ENCODE measurements at regions not wholly inside any gene's neighbourhood (a gene's known extent, or its start where the extent isn't known, plus 50 kb on each side); places are given as distances from the start of the nearest gene placed in this dataset.

DNA sequence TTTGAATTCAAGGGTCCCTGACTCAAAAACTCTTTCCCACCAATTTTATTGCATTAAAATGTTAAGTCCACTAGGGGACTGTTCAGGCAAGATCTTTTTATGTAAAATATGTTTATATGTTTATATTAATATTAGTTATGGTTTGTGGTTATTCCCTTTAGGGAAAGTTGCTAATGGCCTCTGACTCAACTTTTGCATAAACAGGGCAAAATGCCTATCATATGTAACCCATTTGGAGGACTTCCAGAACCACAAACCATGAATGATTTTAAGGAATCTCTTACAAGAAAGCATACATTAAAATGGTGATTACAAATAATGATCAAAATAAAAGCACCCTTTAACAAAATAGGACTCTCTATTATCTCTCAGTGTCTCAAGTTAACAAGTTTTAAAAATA, 1484.5 kb upstream of the ZEB2 start:
- TF ChIP-seq, protein P1, sequence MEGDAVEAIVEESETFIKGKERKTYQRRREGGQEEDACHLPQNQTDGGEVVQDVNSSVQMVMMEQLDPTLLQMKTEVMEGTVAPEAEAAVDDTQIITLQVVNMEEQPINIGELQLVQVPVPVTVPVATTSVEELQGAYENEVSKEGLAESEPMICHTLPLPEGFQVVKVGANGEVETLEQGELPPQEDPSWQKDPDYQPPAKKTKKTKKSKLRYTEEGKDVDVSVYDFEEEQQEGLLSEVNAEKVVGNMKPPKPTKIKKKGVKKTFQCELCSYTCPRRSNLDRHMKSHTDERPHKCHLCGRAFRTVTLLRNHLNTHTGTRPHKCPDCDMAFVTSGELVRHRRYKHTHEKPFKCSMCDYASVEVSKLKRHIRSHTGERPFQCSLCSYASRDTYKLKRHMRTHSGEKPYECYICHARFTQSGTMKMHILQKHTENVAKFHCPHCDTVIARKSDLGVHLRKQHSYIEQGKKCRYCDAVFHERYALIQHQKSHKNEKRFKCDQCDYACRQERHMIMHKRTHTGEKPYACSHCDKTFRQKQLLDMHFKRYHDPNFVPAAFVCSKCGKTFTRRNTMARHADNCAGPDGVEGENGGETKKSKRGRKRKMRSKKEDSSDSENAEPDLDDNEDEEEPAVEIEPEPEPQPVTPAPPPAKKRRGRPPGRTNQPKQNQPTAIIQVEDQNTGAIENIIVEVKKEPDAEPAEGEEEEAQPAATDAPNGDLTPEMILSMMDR (IDR thresholded peaks at IDR 0.05): no peak
- no peak for TF ChIP-seq POLR2A (IDR thresholded peaks at IDR 0.05)
- no peak overlapping the region for H3K27ac ChIP-seq
- no peaks in the 10 kb centered on the region for H3K36me3 ChIP-seq

DNA sequence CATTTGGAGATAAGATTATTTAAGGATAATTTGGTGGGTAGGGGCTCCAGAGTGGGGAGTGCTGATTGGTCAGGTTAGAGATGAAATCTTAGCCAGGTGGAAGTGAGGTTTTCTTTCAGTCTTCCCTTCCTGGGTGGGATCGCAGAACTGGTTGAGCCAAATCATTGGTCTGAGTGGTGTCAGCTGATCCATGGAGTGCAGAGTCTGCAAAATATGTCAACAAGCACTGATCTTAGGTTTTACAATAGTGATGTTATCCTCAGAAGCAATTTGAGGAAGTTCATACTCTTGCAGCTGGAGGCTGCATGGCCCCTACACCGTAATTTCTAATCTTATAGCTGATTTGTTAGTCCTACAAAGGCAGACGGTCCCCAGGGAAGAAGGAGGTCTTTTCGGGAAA, 1483.4 kb upstream of the ZEB2 start:
- H3K27ac ChIP-seq: no peak overlapping the region
- H3K9me3 ChIP-seq: no peaks in the 10 kb centered on the region
- H3K4me1 ChIP-seq: no peaks in the 10 kb centered on the region
- no peaks in the 10 kb centered on the region for H3K36me3 ChIP-seq
- H3K27me3 ChIP-seq: no peaks in the 10 kb centered on the region
- no peak for TF ChIP-seq POLR2A (IDR thresholded peaks at IDR 0.05)
- TF ChIP-seq, protein P1 (IDR thresholded peaks at IDR 0.05): no peak
- DNase-seq: no peak
- H3K4me3 ChIP-seq: no peak overlapping the region

More for the DNA sequence above, 1484.5 kb upstream of the ZEB2 start:
- Histone ChIP-seq H3K9me3 (no peaks in the 10 kb centered on the region), H3K4me3 (no peak overlapping the region), H3K27me3 (no peaks in the 10 kb centered on the region), H3K4me1 (no peaks in the 10 kb centered on the region)
- no peak for DNase-seq

DNA sequence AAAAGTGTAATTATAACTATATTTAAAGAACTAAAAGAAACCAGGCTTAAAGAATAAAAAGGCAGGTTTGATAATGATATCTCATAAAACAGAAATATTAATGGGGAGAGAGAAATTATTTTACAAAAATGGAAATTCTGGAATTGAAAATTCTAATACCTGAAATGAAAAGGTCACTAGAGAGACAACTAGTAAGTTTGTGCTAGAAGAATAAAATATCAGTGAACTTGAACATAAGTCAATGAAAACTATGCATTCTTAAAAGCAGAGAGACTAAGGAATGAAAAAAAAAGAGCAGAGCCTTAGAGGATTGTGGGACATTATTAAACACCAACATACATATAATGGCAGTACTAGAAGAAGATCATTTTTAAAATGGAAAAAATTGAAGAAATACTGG, 1475.0 kb upstream of the ZEB2 start:
- H3K9me3 ChIP-seq: peaks cover 0 to 7% (median 0%) of the 10 kb centered on the region in 4 donors

DNA sequence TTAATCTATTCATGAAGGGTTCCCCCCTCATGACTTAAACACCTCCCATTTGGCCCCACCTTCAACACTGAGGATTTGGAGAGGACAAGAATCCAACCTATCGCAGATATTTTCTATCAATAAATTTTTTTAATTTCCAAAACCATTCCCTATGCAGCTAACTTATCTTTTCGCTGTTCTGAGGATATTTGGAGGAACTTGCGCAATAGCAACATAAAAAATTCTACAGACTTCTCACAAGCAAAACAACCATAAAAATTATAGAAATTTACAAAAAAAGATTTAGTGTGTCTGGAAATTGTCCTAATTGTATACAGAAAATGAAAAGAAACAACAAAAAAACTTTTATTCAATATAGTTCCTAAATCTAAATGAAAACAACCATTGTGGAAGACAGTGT, 1472.7 kb upstream of the ZEB2 start:
- Histone ChIP-seq H3K36me3 (no peaks in the 10 kb centered on the region), H3K4me3 (no peak overlapping the region), H3K27me3 (no peaks in the 10 kb centered on the region), H3K9me3 (peaks cover 0 to 7% (median 0%) of the 10 kb centered on the region in 4 donors), H3K4me1 (no peaks in the 10 kb centered on the region), H3K27ac (no peak overlapping the region)
- TF ChIP-seq, protein P1 (IDR thresholded peaks at IDR 0.05): no peak
- no peak for TF ChIP-seq POLR2A (IDR thresholded peaks at IDR 0.05)
- no peak for DNase-seq

More for the DNA sequence above, 1475.0 kb upstream of the ZEB2 start:
- Histone ChIP-seq H3K4me1 (no peaks in the 10 kb centered on the region), H3K27ac (no peak overlapping the region), H3K36me3 (no peaks in the 10 kb centered on the region), H3K4me3 (no peak overlapping the region), H3K27me3 (no peaks in the 10 kb centered on the region)
- TF ChIP-seq, protein P1 (IDR thresholded peaks at IDR 0.05): no peak
- no peak for TF ChIP-seq POLR2A (IDR thresholded peaks at IDR 0.05)
- DNase-seq: no peak

DNA sequence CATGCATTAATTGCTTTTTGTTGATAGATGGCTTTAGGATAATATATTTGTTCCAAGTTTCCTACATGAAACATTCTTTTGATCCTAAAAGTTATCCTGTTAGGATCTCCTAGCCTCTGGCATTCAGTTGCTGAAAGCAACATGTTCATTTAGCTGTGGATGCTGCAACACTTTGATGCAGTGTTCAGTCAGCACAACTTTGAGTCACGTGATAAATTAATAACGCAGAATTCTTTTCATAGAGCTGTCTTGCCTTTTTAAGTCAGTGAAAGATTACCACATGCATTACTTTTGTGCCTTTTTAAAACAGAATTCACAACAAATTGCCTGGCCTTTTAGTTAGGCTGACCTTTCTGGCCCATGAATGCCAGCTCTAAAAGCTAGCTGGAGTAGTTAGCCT, 1467.9 kb upstream of the ZEB2 start:
- H3K36me3 ChIP-seq: no peaks in the 10 kb centered on the region
- no peak overlapping the region for H3K27ac ChIP-seq
- H3K4me1 ChIP-seq: no peaks in the 10 kb centered on the region
- no peak for DNase-seq
- H3K4me3 ChIP-seq: no peak overlapping the region
- TF ChIP-seq, protein P1 (IDR thresholded peaks at IDR 0.05): no peak
- TF ChIP-seq POLR2A (IDR thresholded peaks at IDR 0.05): no peak
- H3K9me3 ChIP-seq: no peaks in the 10 kb centered on the region
- H3K27me3 ChIP-seq: no peaks in the 10 kb centered on the region

DNA sequence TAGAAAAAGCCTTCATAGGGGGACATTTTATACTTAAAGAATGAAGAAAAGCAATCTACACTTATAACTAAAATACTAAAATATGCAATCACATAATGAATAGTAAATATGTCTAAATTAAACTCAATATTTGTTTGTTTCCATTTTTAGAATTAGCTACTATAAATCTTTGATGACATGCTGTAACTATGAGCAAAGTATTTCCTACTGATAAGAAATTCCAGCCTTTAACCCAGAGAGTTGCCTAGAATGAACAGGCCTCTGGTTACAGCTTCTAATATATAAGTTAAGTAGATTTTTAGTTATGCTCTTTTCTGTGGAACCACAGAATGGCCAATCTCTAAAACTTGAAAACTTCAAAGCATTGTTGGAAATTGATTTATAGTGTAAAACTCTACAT, 1465.6 kb upstream of the ZEB2 start:
- no peak for DNase-seq
- Histone ChIP-seq H3K4me3 (no peak overlapping the region), H3K27me3 (no peaks in the 10 kb centered on the region), H3K36me3 (no peaks in the 10 kb centered on the region), H3K9me3 (no peaks in the 10 kb centered on the region), H3K27ac (no peak overlapping the region), H3K4me1 (no peaks in the 10 kb centered on the region)
- TF ChIP-seq POLR2A (IDR thresholded peaks at IDR 0.05): no peak
- TF ChIP-seq, protein P1 (IDR thresholded peaks at IDR 0.05): no peak

Data from Peyer's patch (tissue), 4 donors.